ENCODE measurements at regions not wholly inside any gene's neighbourhood (a gene's known extent, or its start where the extent isn't known, plus 50 kb on each side); places are given as distances from the start of the nearest gene placed in this dataset.

DNA sequence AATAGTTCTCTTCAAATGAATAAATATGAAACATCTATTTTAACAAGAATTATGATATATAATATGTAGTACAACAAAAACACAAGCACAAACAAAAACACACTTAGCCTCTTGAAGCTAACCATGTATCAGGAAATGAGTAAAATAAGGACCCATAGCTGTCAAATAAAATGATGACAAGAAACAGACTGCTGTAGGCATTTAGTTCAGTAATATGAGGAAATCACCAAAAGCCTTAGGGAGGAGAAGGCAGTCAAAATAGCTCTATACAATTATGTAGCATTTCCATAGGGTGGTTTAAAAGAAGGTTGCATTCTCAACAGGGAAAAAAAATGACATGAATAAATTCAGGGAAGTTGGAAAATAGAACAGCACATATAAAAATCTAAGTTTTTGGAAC is 163.4 kb downstream of the PCDH20 start:
- TF ChIP-seq, protein P1, sequence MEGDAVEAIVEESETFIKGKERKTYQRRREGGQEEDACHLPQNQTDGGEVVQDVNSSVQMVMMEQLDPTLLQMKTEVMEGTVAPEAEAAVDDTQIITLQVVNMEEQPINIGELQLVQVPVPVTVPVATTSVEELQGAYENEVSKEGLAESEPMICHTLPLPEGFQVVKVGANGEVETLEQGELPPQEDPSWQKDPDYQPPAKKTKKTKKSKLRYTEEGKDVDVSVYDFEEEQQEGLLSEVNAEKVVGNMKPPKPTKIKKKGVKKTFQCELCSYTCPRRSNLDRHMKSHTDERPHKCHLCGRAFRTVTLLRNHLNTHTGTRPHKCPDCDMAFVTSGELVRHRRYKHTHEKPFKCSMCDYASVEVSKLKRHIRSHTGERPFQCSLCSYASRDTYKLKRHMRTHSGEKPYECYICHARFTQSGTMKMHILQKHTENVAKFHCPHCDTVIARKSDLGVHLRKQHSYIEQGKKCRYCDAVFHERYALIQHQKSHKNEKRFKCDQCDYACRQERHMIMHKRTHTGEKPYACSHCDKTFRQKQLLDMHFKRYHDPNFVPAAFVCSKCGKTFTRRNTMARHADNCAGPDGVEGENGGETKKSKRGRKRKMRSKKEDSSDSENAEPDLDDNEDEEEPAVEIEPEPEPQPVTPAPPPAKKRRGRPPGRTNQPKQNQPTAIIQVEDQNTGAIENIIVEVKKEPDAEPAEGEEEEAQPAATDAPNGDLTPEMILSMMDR (IDR thresholded peaks at IDR 0.05) = no peak
- TF ChIP-seq POLR2A (IDR thresholded peaks at IDR 0.05) = no peak
- no peak for TF ChIP-seq POLR2AphosphoS5 (IDR thresholded peaks at IDR 0.05)

Data from breast epithelium (tissue), 3 donors.